ENCODE measurements at regions not wholly inside any gene's neighbourhood (a gene's known extent, or its start where the extent isn't known, plus 50 kb on each side); places are given as distances from the start of the nearest gene placed in this dataset.

DNA sequence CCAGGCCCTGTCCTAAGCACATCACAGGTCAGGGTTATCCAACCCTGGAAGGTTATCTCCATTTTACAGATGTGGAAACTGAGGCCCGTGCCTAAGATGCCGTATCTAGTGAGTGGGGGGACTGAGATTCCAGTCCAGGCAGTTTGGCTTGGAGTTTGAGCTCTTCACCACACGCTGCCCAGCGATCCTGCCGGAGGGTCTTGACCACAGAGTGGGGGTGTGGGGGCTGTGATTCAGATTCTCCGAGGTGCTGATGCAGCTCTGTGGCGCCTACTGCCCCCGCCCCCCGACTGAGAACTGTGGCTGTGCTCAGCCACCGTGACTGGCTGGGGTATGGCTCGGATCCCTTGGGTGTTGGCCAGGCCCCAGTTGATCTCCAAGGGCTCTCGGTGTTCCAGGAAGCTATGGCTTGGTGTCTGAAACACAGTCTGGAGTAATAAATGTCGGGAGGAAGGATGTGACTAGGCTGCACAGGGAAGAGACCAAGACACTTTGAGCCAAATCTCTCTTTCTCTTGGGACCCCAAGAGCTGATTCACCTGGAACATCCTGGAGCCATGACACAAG lies 60.6 kb upstream of the RASD2 start:
- Histone ChIP-seq H2AK5ac (ENCODE audit: low read depth, low read length) (peak overlapping the region; percentile 56; the same call in 1 of the 2 replicates), H3K27me3 (ENCODE audit: control insufficient read depth, insufficient read depth, low read length) (no peaks in the 10 kb centered on the region), H3K79me1 (ENCODE audit: low read depth in 1 of 2, low read length in 2 of 2) (no peaks in the 10 kb centered on the region), H4K91ac (ENCODE audit: insufficient read depth, low read depth, low read length) (no peak overlapping the region), H4K20me1 (ENCODE audit: insufficient read depth, low read length) (no peaks in the 10 kb centered on the region), H3K18ac (ENCODE audit: low read depth, low read length) (peak overlapping the region; percentile 40; the same call in 1 of the 2 replicates), H3K56ac (ENCODE audit: extremely low read depth, insufficient read depth, low read length) (no peak overlapping the region), H3K14ac (replicated peaks; ENCODE audit: low read depth, low read length) (no peak overlapping the region; the same call in 1 of the 2 replicates), H2BK20ac (ENCODE audit: low read depth, low read length) (peak overlapping the region; percentile 36; the same call in 1 of the 2 replicates), H3K27ac (ENCODE audit: insufficient read depth, low read length) (no peak overlapping the region), H4K5ac (ENCODE audit: low read depth, low read length) (peak overlapping the region; percentile 57), H3K36me3 (ENCODE audit: control insufficient read depth, insufficient read depth, low read length) (no peaks in the 10 kb centered on the region), H4K8ac (ENCODE audit: low read depth in 2 of 2, low read length in 2 of 2) (peak overlapping the region; percentile 13 to 39; a peak in 1 of 4 replicates), H3K4me3 (ENCODE audit: insufficient read depth, low read depth, low read length) (no peak overlapping the region), H2BK120ac (ENCODE audit: low read depth, low read length) (peak overlapping the region; percentile 45), H3K4me2 (ENCODE audit: low read depth, low read length) (no peak overlapping the region), H3K9me1 (ENCODE audit: insufficient read depth, low read length) (0 out of 2 replicates have a peak, but pooled peaks cover 4% of the 10 kb centered on the region), H3K9me3 (ENCODE audit: control insufficient read depth, insufficient read depth, low read length) (peaks cover 3% of the 10 kb centered on the region; the same call in 1 of the 2 replicates), H2BK15ac (ENCODE audit: low read depth, low read length) (peak overlapping the region; percentile 37; the same call in 1 of the 3 replicates), H2AFZ (replicated peaks; ENCODE audit: low read length, poor library complexity) (peak overlapping the region; percentile 73), H3K9ac (ENCODE audit: low read depth, low read length) (no peak overlapping the region), H3K4me1 (ENCODE audit: control insufficient read depth, insufficient read depth, low read length) (peaks cover 19% of the 10 kb centered on the region), H2BK5ac (ENCODE audit: low read depth, low read length, poor library complexity, severe bottlenecking) (no peak overlapping the region), H3K4ac (ENCODE audit: low read depth, low read length) (peak overlapping the region; percentile 63), H2AK9ac (replicated peaks; ENCODE audit: low read depth, low read length, poor library complexity) (no peak overlapping the region), H3K23ac (ENCODE audit: low read depth, low read length) (no peak overlapping the region)
- dilution Hi-C loops (cut with HindIII; ENCODE audit: low sequenced_read_pairs, unreplicated experiment), result no loop called here
- WGBS, 2 experiments (ENCODE audit: extremely low coverage in 2 of 2, insufficient read length in 1 of 2), result 47% methylated on average over 5 of the region's 13 CpGs; no CpG with 5 or more reads in 1 of the 2 experiments
- in situ Hi-C loops (cut with MboI; ENCODE audit: low sequenced_read_pairs), result no loop called here
- DNase-seq (peak; percentile 16), ATAC-seq (ENCODE audit: low read depth) (no peak)
- ChIA-PET POLR2A (ENCODE audit: unreplicated experiment) (no interaction called here), CTCF (no interaction called here)
- TF ChIP-seq POLR2A (IDR thresholded peaks at IDR 0.05; ENCODE audit: low read depth, low read length), result no peak
- intact Hi-C loops (cut with micrococcal nuclease), result no loop called here
- no TSS peak for BruUV-seq (replicated peaks)

All from IMR-90 (cell line).